DOHH2 (cell line): ENCODE measurements at regions not wholly inside any gene's neighbourhood (a gene's known extent, or its start where the extent isn't known, plus 50 kb on each side); places are given as distances from the start of the nearest gene placed in this dataset.

Source experiments
- H3F3A ChIP-seq: fragments of 200-600 bp; sonication (generic), shearing (Covaris generic); 2 replicates; pipeline ENCODE4 v1.6.0; 2016; ENCODE audit warnings: antibody characterized with exemption, mild to moderate bottlenecking; ENCODE audit not compliant: control insufficient read depth, insufficient read depth
- H3K27ac ChIP-seq: fragments of 200-600 bp; sonication (generic); 2 replicates; pipeline ENCODE4 v1.5.1; 2014; ENCODE audit warnings: low read depth, mild to moderate bottlenecking, low read length, moderate library complexity
- H3K27me3 ChIP-seq: fragments of 200-600 bp; sonication (generic); 2 replicates; pipeline ENCODE4 v1.6.1; 2014; ENCODE audit warnings: mild to moderate bottlenecking, low read length, mixed read lengths; ENCODE audit not compliant: control insufficient read depth
- H3K36me3 ChIP-seq: fragments of 200-600 bp; sonication (generic); 2 replicates; pipeline ENCODE4 v1.6.1; 2014; ENCODE audit warnings: mild to moderate bottlenecking, low read length, moderate library complexity, mixed read lengths; ENCODE audit not compliant: control insufficient read depth
- H3K4me1 ChIP-seq: fragments of 200-600 bp; sonication (generic); 2 replicates; pipeline ENCODE4 v1.6.1; 2014; ENCODE audit warnings: mild to moderate bottlenecking, low read length, mixed read lengths; ENCODE audit not compliant: control insufficient read depth
- H3K4me2 ChIP-seq: fragments of 200-600 bp; sonication (generic); 2 replicates; pipeline ENCODE4 v1.6.0; 2014; ENCODE audit warnings: mild to moderate bottlenecking, low read length, moderate library complexity
- H3K4me3 ChIP-seq: fragments of 200-600 bp; sonication (generic); 2 replicates; pipeline ENCODE4 v1.5.1; 2014; ENCODE audit warnings: mild to moderate bottlenecking, low read length, mixed read lengths
- H3K79me2 ChIP-seq: fragments of 200-600 bp; sonication (generic); 2 replicates; pipeline ENCODE4 v1.6.1; 2014; ENCODE audit warnings: mild to moderate bottlenecking, low read length, mixed read lengths; ENCODE audit not compliant: control insufficient read depth
- H3K9me2 ChIP-seq: fragments of 200-600 bp; sonication (generic); replicated peaks from 2 replicates; pipeline ENCODE4 v1.6.1; 2014; ENCODE audit warnings: mild to moderate bottlenecking, low read length, mixed read lengths; ENCODE audit not compliant: control insufficient read depth
- H3K9me3 ChIP-seq: fragments of 200-600 bp; sonication (generic); 2 replicates; pipeline ENCODE4 v1.6.1; 2014; ENCODE audit warnings: antibody characterized with exemption, low read length, mixed read lengths; ENCODE audit not compliant: control insufficient read depth, insufficient read depth
- H4K20me1 ChIP-seq: fragments of 200-600 bp; sonication (generic); 2 replicates; pipeline ENCODE4 v1.6.0; 2014; ENCODE audit warnings: low read depth, mild to moderate bottlenecking, antibody characterized with exemption, low read length, moderate library complexity; ENCODE audit not compliant: control insufficient read depth, insufficient read depth
- CTCF ChIP-seq: fragments of 200-600 bp; sonication (generic); IDR thresholded peaks from one replicate; pipeline ENCODE4 v1.5.1; 2014; ENCODE audit warnings: antibody characterized with exemption, mild to moderate bottlenecking, low read depth, low read length; ENCODE audit not compliant: poor library complexity, severe bottlenecking
- EZH2phosphoT487 ChIP-seq: fragments of 200-600 bp; sonication (generic); IDR thresholded peaks from 2 replicates; pipeline ENCODE4 v1.6.1; 2017; ENCODE audit warnings: borderline replicate concordance, mild to moderate bottlenecking, antibody characterized with exemption, low read length, moderate library complexity, mixed read lengths

DNA sequence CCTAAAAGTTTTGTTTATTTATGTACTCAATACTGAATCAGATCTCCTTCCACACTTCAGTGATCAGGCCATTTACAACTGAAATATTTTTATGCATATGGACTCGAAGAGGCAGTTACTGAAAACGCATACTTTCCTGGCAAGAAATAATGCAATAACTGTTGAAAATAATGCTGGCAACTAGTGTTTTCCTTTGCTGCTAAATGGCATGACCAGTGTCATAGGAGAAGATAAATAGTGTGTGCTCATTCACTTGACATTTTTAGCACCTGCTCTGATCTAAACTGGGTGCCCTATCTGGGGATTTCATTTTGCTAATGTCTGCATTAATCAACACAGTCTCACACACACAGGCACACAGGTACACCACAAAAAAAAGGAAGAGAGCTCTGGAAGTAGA lies 695.2 kb downstream of the TUSC7 start:
- peak overlapping the region; percentile 37 for H3K4me2 ChIP-seq
- H3K4me3 ChIP-seq, result peak overlapping the region; percentile 19; the same call in 1 of the 2 replicates
- no peaks in the 10 kb centered on the region for H3K36me3 ChIP-seq
- H4K20me1 ChIP-seq, result no peaks in the 10 kb centered on the region
- H3K9me3 ChIP-seq, result no peaks in the 10 kb centered on the region
- H3K27me3 ChIP-seq, result no peaks in the 10 kb centered on the region; the same call in 1 of the 2 replicates
- no peaks in the 10 kb centered on the region for H3F3A ChIP-seq
- H3K79me2 ChIP-seq, result no peaks in the 10 kb centered on the region
- H3K9me2 ChIP-seq, result no peaks in the 10 kb centered on the region
- TF ChIP-seq CTCF, result no peak
- TF ChIP-seq EZH2phosphoT487, result no peak
- H3K4me1 ChIP-seq, result peaks cover 15% of the 10 kb centered on the region
- H3K27ac ChIP-seq, result no peak overlapping the region

- H3K27ac ChIP-seq, result no peak overlapping the region
- no peak for TF ChIP-seq CTCF
- no peak for TF ChIP-seq EZH2phosphoT487
- H3K36me3 ChIP-seq, result no peaks in the 10 kb centered on the region
- no peaks in the 10 kb centered on the region; the same call in 1 of the 2 replicates for H3K27me3 ChIP-seq
- no peaks in the 10 kb centered on the region for H3K9me2 ChIP-seq
- no peaks in the 10 kb centered on the region for H3K79me2 ChIP-seq
- H3K9me3 ChIP-seq, result no peaks in the 10 kb centered on the region
- H3K4me3 ChIP-seq, result no peak overlapping the region
- no peaks in the 10 kb centered on the region for H3F3A ChIP-seq
- peaks cover 15% of the 10 kb centered on the region for H3K4me1 ChIP-seq
- peak overlapping the region; percentile 37 for H3K4me2 ChIP-seq
- no peaks in the 10 kb centered on the region for H4K20me1 ChIP-seq
Observed at GRCh38 chr3:117405359-117405758, 695.8 kb downstream of the TUSC7 start.

- TF ChIP-seq EZH2phosphoT487 (no peak), CTCF (no peak)
- H3K9me3 ChIP-seq, result no peaks in the 10 kb centered on the region
- H3K27ac ChIP-seq, result no peak overlapping the region
- no peaks in the 10 kb centered on the region for H3K36me3 ChIP-seq
- H3K9me2 ChIP-seq, result no peaks in the 10 kb centered on the region
- H3K27me3 ChIP-seq, result no peaks in the 10 kb centered on the region
- H3K4me1 ChIP-seq, result peaks cover 20% of the 10 kb centered on the region
- H4K20me1 ChIP-seq, result no peaks in the 10 kb centered on the region
- no peaks in the 10 kb centered on the region for H3K79me2 ChIP-seq
- no peak overlapping the region for H3K4me2 ChIP-seq
- no peaks in the 10 kb centered on the region for H3F3A ChIP-seq
- H3K4me3 ChIP-seq, result no peak overlapping the region
Observed at GRCh38 chr3:117407317-117407716, 697.7 kb downstream of the TUSC7 start.
